ENCODE measurements at regions not wholly inside any gene's neighbourhood (a gene's known extent, or its start where the extent isn't known, plus 50 kb on each side); places are given as distances from the start of the nearest gene placed in this dataset.

- TF ChIP-seq, protein P1, sequence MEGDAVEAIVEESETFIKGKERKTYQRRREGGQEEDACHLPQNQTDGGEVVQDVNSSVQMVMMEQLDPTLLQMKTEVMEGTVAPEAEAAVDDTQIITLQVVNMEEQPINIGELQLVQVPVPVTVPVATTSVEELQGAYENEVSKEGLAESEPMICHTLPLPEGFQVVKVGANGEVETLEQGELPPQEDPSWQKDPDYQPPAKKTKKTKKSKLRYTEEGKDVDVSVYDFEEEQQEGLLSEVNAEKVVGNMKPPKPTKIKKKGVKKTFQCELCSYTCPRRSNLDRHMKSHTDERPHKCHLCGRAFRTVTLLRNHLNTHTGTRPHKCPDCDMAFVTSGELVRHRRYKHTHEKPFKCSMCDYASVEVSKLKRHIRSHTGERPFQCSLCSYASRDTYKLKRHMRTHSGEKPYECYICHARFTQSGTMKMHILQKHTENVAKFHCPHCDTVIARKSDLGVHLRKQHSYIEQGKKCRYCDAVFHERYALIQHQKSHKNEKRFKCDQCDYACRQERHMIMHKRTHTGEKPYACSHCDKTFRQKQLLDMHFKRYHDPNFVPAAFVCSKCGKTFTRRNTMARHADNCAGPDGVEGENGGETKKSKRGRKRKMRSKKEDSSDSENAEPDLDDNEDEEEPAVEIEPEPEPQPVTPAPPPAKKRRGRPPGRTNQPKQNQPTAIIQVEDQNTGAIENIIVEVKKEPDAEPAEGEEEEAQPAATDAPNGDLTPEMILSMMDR (IDR thresholded peaks at IDR 0.05 in 2 of 3, conservative IDR thresholded peaks at IDR 0.05 in 1 of 3; ENCODE audit: control insufficient read depth in 2 of 3, extremely low read depth in 1 of 3, insufficient read depth in 1 of 3, low read depth in 3 of 3, low read length in 3 of 3): no peak
- TF ChIP-seq ZBED1 (IDR thresholded peaks at IDR 0.05; ENCODE audit: borderline replicate concordance): no peak
- TF ChIP-seq FOXM1 (IDR thresholded peaks at IDR 0.05; ENCODE audit: low read depth, low read length): no peak
- no peak for TF ChIP-seq MYC (IDR thresholded peaks at IDR 0.05; ENCODE audit: insufficient read depth, insufficient read length, insufficient replicate concordance, low read length, severe bottlenecking)
- no peak for TF ChIP-seq NR2C2 (IDR thresholded peaks at IDR 0.05; ENCODE audit: borderline replicate concordance, control insufficient read depth, insufficient read length, low read depth)
- TF ChIP-seq SIN3A (IDR thresholded peaks at IDR 0.05; ENCODE audit: low read depth, low read length): no peak
- no peak for TF ChIP-seq EGR1 (IDR thresholded peaks at IDR 0.05; ENCODE audit: borderline replicate concordance in 1 of 2, low read depth in 2 of 2, low read length in 2 of 2)
- TF ChIP-seq EZH2 (IDR thresholded peaks at IDR 0.05; ENCODE audit: borderline replicate concordance, control insufficient read depth, low read depth, low read length): no peak
- TF ChIP-seq SREBF2 (IDR thresholded peaks at IDR 0.05; ENCODE audit: low read length): no peak
Observed at GRCh38 chr18:40099641-40100040, 1855.4 kb upstream of the PIK3C3 start.

All from GM12878 (cell line).